ENCODE measurements at regions not wholly inside any gene's neighbourhood (a gene's known extent, or its start where the extent isn't known, plus 50 kb on each side); places are given as distances from the start of the nearest gene placed in this dataset.

- CTCF ChIA-PET (ENCODE audit: partially characterized antibody), result no interaction called here
- H3K36me3 ChIP-seq (ENCODE audit: insufficient read depth, low read length), result no peaks in the 10 kb centered on the region
- Mint-ChIP-seq H3K27me3 (peaks cover 0 to 3% of the 10 kb centered on the region in 2 donors), H3K4me1 (peaks cover 3 to 18% (median 11%) of the 10 kb centered on the region in 4 donors), H3K27ac (no peak overlapping the region), H3K4me3 (no peak overlapping the region), H3K9me3 (no peaks in the 10 kb centered on the region), H3K36me3 (peaks cover 0 to 2% of the 10 kb centered on the region in 2 donors)
- no peaks in the 10 kb centered on the region for H3K9me3 ChIP-seq (ENCODE audit: control insufficient read depth in 1 of 2, low read length in 2 of 2)
- intact Hi-C loops (cut with micrococcal nuclease), result no loop called here
- H3K27me3 ChIP-seq (ENCODE audit: insufficient read depth, low read length), result no peaks in the 10 kb centered on the region
- no peak for DNase-seq
- no peaks in the 10 kb centered on the region for H3K4me1 ChIP-seq (ENCODE audit: insufficient read depth, low read length)
- no peak overlapping the region for H3K27ac ChIP-seq (ENCODE audit: low read depth, low read length)
- no peak overlapping the region for H3K4me3 ChIP-seq (ENCODE audit: low read length in 2 of 2)
- POLR2A ChIA-PET (ENCODE audit: partially characterized antibody), result no interaction called here
These were observed 241.9 kb downstream of the HHIPL2 start for GRCh38 chr1:222306011-222306410.

- no peak for DNase-seq
- CTCF ChIA-PET (ENCODE audit: partially characterized antibody), result no interaction called here
- POLR2A ChIA-PET (ENCODE audit: partially characterized antibody), result no interaction called here
- Histone ChIP-seq H3K4me3 (ENCODE audit: low read length in 2 of 2) (no peak overlapping the region), H3K36me3 (ENCODE audit: insufficient read depth, low read length) (no peaks in the 10 kb centered on the region), H3K27me3 (ENCODE audit: insufficient read depth, low read length) (no peaks in the 10 kb centered on the region), H3K4me1 (ENCODE audit: insufficient read depth, low read length) (no peaks in the 10 kb centered on the region), H3K27ac (ENCODE audit: low read depth, low read length) (no peak overlapping the region), H3K9me3 (ENCODE audit: control insufficient read depth in 1 of 2, low read length in 2 of 2) (no peaks in the 10 kb centered on the region)
- no peak overlapping the region for H3K27ac Mint-ChIP-seq
- intact Hi-C loops (cut with micrococcal nuclease), result no loop called here
- H3K4me1 Mint-ChIP-seq, result peaks cover 5 to 18% (median 11%) of the 10 kb centered on the region in 4 donors
- peaks cover 0 to 3% of the 10 kb centered on the region in 2 donors for H3K27me3 Mint-ChIP-seq
- H3K9me3 Mint-ChIP-seq, result peaks cover 3 to 27% (median 10%) of the 10 kb centered on the region in 8 donors
- peaks cover 0 to 4% of the 10 kb centered on the region in 2 donors for H3K36me3 Mint-ChIP-seq
- H3K4me3 Mint-ChIP-seq, result no peak overlapping the region
These were observed 246.3 kb downstream of the HHIPL2 start for GRCh38 chr1:222301652-222302051.

- Histone ChIP-seq H3K36me3 (ENCODE audit: insufficient read depth, low read length) (no peaks in the 10 kb centered on the region), H3K27ac (ENCODE audit: low read depth, low read length) (no peak overlapping the region), H3K4me3 (ENCODE audit: low read length in 2 of 2) (no peak overlapping the region), H3K9me3 (ENCODE audit: control insufficient read depth in 1 of 2, low read length in 2 of 2) (no peaks in the 10 kb centered on the region), H3K27me3 (ENCODE audit: insufficient read depth, low read length) (no peaks in the 10 kb centered on the region), H3K4me1 (ENCODE audit: insufficient read depth, low read length) (no peaks in the 10 kb centered on the region)
- DNase-seq, result no peak
- H3K27ac Mint-ChIP-seq, result peak overlapping the region in 1 of 7 donors; percentile 6
- peaks cover 3 to 44% (median 21%) of the 10 kb centered on the region in 8 donors for H3K9me3 Mint-ChIP-seq
- CTCF ChIA-PET (ENCODE audit: partially characterized antibody), result no interaction called here
- POLR2A ChIA-PET (ENCODE audit: partially characterized antibody), result no interaction called here
- peaks cover 2 to 5% of the 10 kb centered on the region in 2 donors for H3K36me3 Mint-ChIP-seq
- H3K4me1 Mint-ChIP-seq, result peaks cover 5 to 18% (median 11%) of the 10 kb centered on the region in 4 donors
- intact Hi-C loops (cut with micrococcal nuclease), result no loop called here
- peak overlapping the region in 1 of 8 donors; percentile 18 for H3K4me3 Mint-ChIP-seq
- peaks cover 0 to under 1% of the 10 kb centered on the region in 2 donors for H3K27me3 Mint-ChIP-seq
These were observed 248.4 kb downstream of the HHIPL2 start for GRCh38 chr1:222299524-222299923.

- H3K27me3 ChIP-seq (ENCODE audit: insufficient read depth, low read length), result no peaks in the 10 kb centered on the region
- H3K27me3 Mint-ChIP-seq, result no peaks in the 10 kb centered on the region
- CTCF ChIA-PET (ENCODE audit: partially characterized antibody), result no interaction called here
- H3K4me1 Mint-ChIP-seq, result no peaks in the 10 kb centered on the region
- H3K9me3 ChIP-seq (ENCODE audit: control insufficient read depth in 1 of 2, low read length in 2 of 2), result no peaks in the 10 kb centered on the region
- intact Hi-C loops (cut with micrococcal nuclease), result no loop called here
- POLR2A ChIA-PET (ENCODE audit: partially characterized antibody), result no interaction called here
- no peak overlapping the region for H3K4me3 Mint-ChIP-seq
- H3K27ac Mint-ChIP-seq, result no peak overlapping the region
- peaks cover 0 to 21% (median 17%) of the 10 kb centered on the region in 8 donors for H3K9me3 Mint-ChIP-seq
- no peak overlapping the region for H3K27ac ChIP-seq (ENCODE audit: low read depth, low read length)
- H3K4me3 ChIP-seq (ENCODE audit: low read length in 2 of 2), result no peak overlapping the region
- H3K36me3 Mint-ChIP-seq, result peaks cover 2 to 8% of the 10 kb centered on the region in 2 donors
- no peaks in the 10 kb centered on the region for H3K4me1 ChIP-seq (ENCODE audit: insufficient read depth, low read length)
- no peak for DNase-seq
- no peaks in the 10 kb centered on the region for H3K36me3 ChIP-seq (ENCODE audit: insufficient read depth, low read length)
These were observed 257.0 kb downstream of the HHIPL2 start for GRCh38 chr1:222290866-222291265.

GRCh38 chr1:222288053-222288452 lies 259.9 kb downstream of the HHIPL2 start:
- Mint-ChIP-seq H3K9me3 (peaks cover 0 to 7% (median under 1%) of the 10 kb centered on the region in 8 donors), H3K36me3 (peaks cover 0 to 3% of the 10 kb centered on the region in 2 donors), H3K27me3 (peaks cover 0 to 4% of the 10 kb centered on the region in 2 donors), H3K27ac (peak overlapping the region in 1 of 7 donors; percentile 49), H3K4me3 (no peak overlapping the region), H3K4me1 (no peaks in the 10 kb centered on the region)
- no peaks in the 10 kb centered on the region for H3K36me3 ChIP-seq (ENCODE audit: insufficient read depth, low read length)
- intact Hi-C loops (cut with micrococcal nuclease), result no loop called here
- no peaks in the 10 kb centered on the region for H3K4me1 ChIP-seq (ENCODE audit: insufficient read depth, low read length)
- no peak overlapping the region for H3K4me3 ChIP-seq (ENCODE audit: low read length in 2 of 2)
- ChIA-PET POLR2A (ENCODE audit: partially characterized antibody) (no interaction called here), CTCF (ENCODE audit: partially characterized antibody) (no interaction called here)
- H3K27ac ChIP-seq (ENCODE audit: low read depth, low read length), result no peak overlapping the region
- H3K27me3 ChIP-seq (ENCODE audit: insufficient read depth, low read length), result no peaks in the 10 kb centered on the region
- no peak for DNase-seq
- H3K9me3 ChIP-seq (ENCODE audit: control insufficient read depth in 1 of 2, low read length in 2 of 2), result no peaks in the 10 kb centered on the region

GRCh38 chr1:222286011-222286410 lies 261.9 kb downstream of the HHIPL2 start:
- H3K9me3 Mint-ChIP-seq, result peaks cover 0 to 3% (median 0%) of the 10 kb centered on the region in 8 donors
- H3K4me1 Mint-ChIP-seq, result no peaks in the 10 kb centered on the region
- Histone ChIP-seq H3K4me3 (ENCODE audit: low read length in 2 of 2) (no peak overlapping the region), H3K27ac (ENCODE audit: low read depth, low read length) (no peak overlapping the region), H3K9me3 (ENCODE audit: control insufficient read depth in 1 of 2, low read length in 2 of 2) (no peaks in the 10 kb centered on the region), H3K4me1 (ENCODE audit: insufficient read depth, low read length) (no peaks in the 10 kb centered on the region), H3K27me3 (ENCODE audit: insufficient read depth, low read length) (no peaks in the 10 kb centered on the region), H3K36me3 (ENCODE audit: insufficient read depth, low read length) (no peaks in the 10 kb centered on the region)
- no peaks in the 10 kb centered on the region for H3K36me3 Mint-ChIP-seq
- CTCF ChIA-PET (ENCODE audit: partially characterized antibody), result interaction anchor here (0.5 to 1.6 kb wide), 3 partner anchors 11 to 169 kb away, joined by 3 to 5 read pairs (median 3); no protein-coding TSS in a partner anchor
- POLR2A ChIA-PET (ENCODE audit: partially characterized antibody), result no interaction called here
- no peak overlapping the region for H3K27ac Mint-ChIP-seq
- peaks cover 3 to 4% of the 10 kb centered on the region in 2 donors for H3K27me3 Mint-ChIP-seq
- H3K4me3 Mint-ChIP-seq, result no peak overlapping the region
- no peak for DNase-seq
- intact Hi-C loops (cut with micrococcal nuclease), result no loop called here

- H3K9me3 ChIP-seq (ENCODE audit: control insufficient read depth in 1 of 2, low read length in 2 of 2), result no peaks in the 10 kb centered on the region
- no peaks in the 10 kb centered on the region for H3K4me1 ChIP-seq (ENCODE audit: insufficient read depth, low read length)
- H3K4me3 ChIP-seq (ENCODE audit: low read length in 2 of 2), result no peak overlapping the region
- no peak overlapping the region for H3K27ac Mint-ChIP-seq
- H3K9me3 Mint-ChIP-seq, result peaks cover 0 to 7% (median 0%) of the 10 kb centered on the region in 8 donors
- intact Hi-C loops (cut with micrococcal nuclease), result no loop called here
- H3K36me3 Mint-ChIP-seq, result no peaks in the 10 kb centered on the region
- no peaks in the 10 kb centered on the region for H3K4me1 Mint-ChIP-seq
- H3K27me3 ChIP-seq (ENCODE audit: insufficient read depth, low read length), result no peaks in the 10 kb centered on the region
- H3K27ac ChIP-seq (ENCODE audit: low read depth, low read length), result no peak overlapping the region
- H3K27me3 Mint-ChIP-seq, result peaks cover 3 to 4% of the 10 kb centered on the region in 2 donors
- DNase-seq, result no peak
- no peak overlapping the region for H3K4me3 Mint-ChIP-seq
- CTCF ChIA-PET (ENCODE audit: partially characterized antibody), result interaction anchor here (0.5 to 1.1 kb wide), 2 partner anchors 34 to 170 kb away, joined by 3 read pairs; no protein-coding TSS in a partner anchor
- H3K36me3 ChIP-seq (ENCODE audit: insufficient read depth, low read length), result no peaks in the 10 kb centered on the region
- POLR2A ChIA-PET (ENCODE audit: partially characterized antibody), result no interaction called here
These were observed 262.4 kb downstream of the HHIPL2 start for GRCh38 chr1:222285526-222285925.

GRCh38 chr1:222284466-222284865 lies 263.4 kb downstream of the HHIPL2 start:
- no peak for DNase-seq

More at GRCh38 chr1:222284466-222284865, 263.4 kb downstream of the HHIPL2 start:
- H3K27me3 Mint-ChIP-seq, result peaks cover 3 to 4% of the 10 kb centered on the region in 2 donors
- POLR2A ChIA-PET (ENCODE audit: partially characterized antibody), result no interaction called here
- Histone ChIP-seq H3K4me1 (ENCODE audit: insufficient read depth, low read length) (no peaks in the 10 kb centered on the region), H3K9me3 (ENCODE audit: control insufficient read depth in 1 of 2, low read length in 2 of 2) (no peaks in the 10 kb centered on the region), H3K36me3 (ENCODE audit: insufficient read depth, low read length) (no peaks in the 10 kb centered on the region), H3K4me3 (ENCODE audit: low read length in 2 of 2) (no peak overlapping the region), H3K27ac (ENCODE audit: low read depth, low read length) (no peak overlapping the region), H3K27me3 (ENCODE audit: insufficient read depth, low read length) (no peaks in the 10 kb centered on the region)
- CTCF ChIA-PET (ENCODE audit: partially characterized antibody), result no interaction called here
- H3K9me3 Mint-ChIP-seq, result peaks cover 0 to 7% (median under 1%) of the 10 kb centered on the region in 8 donors
- no peak overlapping the region for H3K27ac Mint-ChIP-seq
- H3K4me3 Mint-ChIP-seq, result no peak overlapping the region
- intact Hi-C loops (cut with micrococcal nuclease), result no loop called here
- H3K36me3 Mint-ChIP-seq, result no peaks in the 10 kb centered on the region
- H3K4me1 Mint-ChIP-seq, result no peaks in the 10 kb centered on the region
